Activated T-cell treated with anti-CD3 and anti-CD28 coated beads, Interleukin-2, amount 50 U/mL, for 1 hour (primary cell): ENCODE measurements at regions not wholly inside any gene's neighbourhood (a gene's known extent, or its start where the extent isn't known, plus 50 kb on each side); places are given as distances from the start of the nearest gene placed in this dataset.

Experiments used
- DNase-seq: peaks from one replicate; pipeline ENCODE4 v3.0.0-alpha.2; 2020

DNA sequence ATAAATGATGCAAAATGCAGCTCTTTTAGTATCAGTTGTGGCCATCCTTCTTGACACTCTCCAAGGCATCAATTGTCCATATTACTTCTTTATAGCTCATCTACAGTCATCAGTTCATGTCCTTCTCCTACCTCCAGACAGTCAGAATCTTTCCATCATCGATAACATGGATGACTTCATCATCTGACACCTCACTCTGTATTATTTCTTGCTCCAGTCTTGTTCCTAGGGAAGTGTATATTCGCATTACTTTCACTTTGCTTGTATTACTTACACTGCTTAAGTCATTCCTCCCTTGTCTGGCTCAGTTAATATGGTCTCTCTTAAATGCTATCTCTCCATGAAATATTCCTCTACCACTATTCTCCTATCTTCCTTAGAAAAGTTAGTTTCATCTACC lies 999.1 kb upstream of the SLC10A2 start:
- DNase-seq: no peak

DNA sequence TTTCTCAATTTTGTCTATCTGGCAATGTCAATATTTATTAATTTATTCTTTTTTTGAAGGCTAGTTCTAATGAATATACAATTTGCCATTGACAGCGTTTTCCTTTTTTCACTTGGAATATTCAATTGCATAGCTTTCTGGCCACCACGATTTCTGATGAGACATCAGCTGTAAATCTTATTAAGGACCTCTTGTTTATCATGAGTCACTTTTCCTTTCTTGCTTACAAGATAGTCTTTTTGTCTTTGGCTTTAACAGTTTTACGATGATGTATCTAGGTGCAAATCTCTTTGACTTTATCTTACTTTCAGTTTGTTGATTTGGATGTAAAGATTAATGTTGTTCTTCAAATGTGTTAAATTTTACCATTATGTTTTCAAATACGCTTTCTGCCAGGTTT lies 991.6 kb upstream of the SLC10A2 start:
- DNase-seq: no peak

DNA sequence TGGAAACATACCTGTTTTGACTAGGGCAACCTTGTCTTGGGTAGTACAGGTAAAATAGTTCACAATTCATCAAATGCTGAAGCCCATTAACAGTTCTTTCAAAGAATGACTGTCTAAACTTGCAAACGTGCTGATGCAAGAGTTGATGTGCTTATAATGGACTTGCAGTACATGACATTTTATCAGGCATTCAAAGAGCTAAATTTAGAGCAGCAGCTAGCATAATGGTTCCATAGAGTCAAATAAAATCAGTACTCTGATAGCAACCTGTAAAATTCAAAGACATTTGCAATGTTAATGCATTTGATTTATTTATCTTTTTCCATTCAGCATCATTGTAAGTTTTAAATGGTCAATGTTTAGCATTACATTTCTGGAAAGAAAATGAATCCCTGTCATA lies 979.7 kb upstream of the SLC10A2 start:
- DNase-seq: no peak

DNA sequence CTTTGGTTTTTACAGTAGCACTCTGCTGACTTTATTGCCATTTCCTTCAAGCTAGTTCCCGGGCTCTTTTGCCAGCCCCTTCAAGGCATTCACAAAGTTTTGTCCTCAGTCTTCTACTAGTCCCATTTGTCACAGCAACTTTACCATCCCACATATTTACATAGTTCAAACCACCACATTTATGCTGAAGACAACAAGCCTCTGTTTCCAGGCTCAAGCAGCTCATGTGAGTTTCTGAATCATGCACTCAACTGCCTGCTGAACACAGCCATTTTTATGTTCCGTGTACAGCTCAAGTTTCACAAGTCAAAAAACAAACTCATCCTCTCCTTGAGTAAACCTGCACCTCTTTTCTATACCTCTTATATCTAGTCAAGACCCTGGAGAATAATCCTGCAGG lies 977.0 kb upstream of the SLC10A2 start:
- no peak for DNase-seq

DNA sequence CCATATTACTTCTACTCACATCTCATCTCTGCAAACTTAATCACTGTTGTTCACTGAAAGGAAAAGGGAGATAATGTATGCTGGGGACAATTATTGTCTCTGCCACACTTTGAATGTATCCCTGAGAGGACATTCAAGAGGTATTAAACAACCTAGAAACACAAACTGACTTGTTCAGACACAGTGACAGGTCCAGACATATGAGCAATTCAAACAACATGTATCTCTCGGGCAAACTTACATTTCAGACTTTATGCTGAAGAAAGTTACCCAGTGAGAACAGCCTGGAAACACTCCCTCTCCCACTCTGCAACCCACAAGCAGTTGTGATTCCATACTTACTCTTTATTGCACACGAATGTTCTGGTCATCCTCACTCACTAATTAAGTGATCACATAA lies 968.7 kb upstream of the SLC10A2 start:
- DNase-seq: no peak

DNA sequence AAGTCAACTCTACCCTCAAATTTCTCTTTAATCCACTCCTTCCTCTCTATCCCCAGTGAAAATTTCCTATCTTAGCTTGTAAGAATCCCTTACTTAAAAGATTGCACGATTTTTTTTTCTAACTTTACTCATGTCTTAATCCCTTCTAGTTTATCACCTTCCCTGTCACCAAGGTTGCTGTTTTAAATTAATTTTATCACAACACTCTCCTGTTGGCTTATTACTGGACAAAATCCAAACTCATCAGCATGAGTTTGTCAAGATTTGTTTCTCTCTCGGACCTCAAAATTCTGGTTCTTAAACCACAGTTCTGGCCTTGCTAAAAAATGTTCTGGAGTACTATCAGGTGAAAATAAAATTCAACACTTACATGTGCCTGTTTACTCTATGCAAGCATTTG lies 959.1 kb upstream of the SLC10A2 start:
- DNase-seq: no peak

DNA sequence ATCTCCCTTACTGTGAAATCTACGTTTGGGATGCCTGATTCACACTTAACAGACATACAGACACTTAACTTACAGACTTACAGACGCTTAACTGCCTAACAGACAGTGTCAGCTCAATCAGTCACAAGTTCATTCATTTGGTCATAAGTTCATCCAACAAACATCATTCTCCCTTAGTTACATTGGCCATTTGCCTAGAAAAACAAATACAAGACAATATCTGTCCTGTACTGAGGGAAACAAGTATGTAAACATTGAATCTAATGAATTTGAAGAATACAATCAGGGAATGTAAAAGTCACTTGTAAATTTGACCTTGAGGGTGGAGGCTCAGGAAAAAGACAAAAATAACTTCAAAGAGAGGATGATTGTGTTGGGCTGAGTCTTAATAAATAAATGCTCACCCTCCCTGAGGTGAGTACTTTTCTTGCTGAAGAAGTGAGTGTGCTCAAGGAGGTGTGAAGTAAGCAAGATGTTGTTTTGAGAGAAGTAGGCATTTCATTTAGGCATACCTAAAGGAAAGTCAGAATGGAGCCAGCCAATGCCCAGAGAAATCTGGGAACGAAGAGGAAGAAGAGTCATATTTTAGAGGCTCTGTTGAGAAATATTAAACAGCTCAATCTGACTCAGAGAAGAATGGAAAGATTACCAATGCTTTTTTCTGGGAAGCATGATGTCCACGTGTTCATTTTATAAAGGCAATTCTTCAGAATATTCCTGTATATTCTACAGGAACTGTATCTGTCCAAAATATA lies 958.4 kb upstream of the SLC10A2 start:
- DNase-seq: no peak

DNA sequence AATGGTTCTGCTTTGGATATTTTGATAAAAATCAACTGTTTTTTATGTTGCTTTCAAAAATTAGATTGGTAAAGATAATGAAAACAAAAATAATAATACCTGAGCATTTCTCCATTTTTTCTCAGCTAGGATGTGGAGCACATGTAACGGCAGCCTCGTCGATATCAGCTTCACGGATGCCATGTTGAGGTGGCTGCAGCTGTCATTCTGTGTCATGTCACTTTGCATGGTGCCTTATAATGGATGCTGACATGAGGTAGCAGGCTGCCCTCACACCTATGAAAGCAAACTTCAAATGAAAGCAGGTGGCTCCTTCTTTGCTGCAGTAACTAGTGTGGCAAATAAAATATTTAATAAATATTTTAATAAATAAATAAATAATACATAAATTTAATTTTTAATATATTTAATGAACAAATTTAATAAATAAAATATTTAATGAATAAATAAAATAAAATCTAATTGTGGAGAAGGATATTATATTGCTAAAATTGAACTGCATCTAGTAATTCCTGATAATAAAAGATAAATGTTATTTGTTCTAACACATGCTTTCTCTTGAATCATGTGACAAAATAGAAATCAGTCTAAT lies 955.7 kb upstream of the SLC10A2 start:
- no peak for DNase-seq

DNA sequence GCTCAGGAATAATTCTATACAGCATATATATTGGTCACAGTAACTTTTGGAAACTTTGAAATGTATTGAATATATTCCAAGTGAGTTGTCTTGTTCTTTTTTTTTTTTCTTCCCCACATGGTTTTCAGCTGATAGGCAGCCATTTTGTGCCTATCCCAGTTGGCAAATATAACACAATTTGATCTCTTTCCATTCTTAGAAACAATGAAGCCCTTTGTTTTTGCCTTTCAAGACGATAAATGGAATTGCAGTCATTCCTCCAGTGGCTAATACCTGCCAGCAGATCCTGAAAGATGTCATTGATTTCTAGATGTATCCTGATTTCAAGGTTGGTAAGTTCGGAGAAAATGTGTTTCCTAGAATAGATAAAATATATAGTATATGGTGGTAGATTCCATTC lies 951.1 kb upstream of the SLC10A2 start:
- DNase-seq: no peak

DNA sequence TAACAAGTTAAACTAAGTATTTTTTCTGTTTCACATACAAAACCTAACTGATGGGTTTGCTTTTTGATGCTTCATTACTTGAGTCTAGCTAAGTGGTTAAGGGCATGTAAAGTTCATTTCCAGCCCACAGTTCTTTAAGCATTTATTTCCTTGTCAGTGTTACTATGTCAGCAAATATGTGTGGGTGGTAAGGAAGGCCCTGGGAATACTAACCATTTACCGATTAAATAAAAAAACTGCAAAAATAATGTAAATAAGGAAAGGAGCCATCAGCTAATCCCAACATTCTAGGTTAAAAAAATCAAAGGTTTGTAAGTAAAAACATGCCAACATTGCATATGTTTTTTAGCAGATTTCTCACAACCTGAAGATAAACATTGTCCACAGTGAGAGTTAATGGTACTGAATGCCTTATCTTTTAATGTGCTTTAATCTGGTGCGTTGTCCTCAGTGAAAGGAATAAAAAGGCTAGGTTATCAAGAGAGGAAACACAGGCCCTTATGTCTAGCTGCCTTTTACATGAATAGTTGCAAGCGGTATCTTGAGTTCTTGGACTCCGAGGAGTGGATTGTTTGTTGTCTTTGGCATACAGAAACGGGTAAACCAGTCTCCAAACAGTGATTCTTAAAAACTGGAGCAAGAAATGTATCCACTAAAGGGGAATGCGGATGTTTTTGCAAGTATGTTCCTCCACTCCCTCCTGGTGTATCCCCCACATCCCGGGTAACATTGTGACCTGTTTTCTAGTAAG lies 949.6 kb upstream of the SLC10A2 start:
- DNase-seq: no peak

DNA sequence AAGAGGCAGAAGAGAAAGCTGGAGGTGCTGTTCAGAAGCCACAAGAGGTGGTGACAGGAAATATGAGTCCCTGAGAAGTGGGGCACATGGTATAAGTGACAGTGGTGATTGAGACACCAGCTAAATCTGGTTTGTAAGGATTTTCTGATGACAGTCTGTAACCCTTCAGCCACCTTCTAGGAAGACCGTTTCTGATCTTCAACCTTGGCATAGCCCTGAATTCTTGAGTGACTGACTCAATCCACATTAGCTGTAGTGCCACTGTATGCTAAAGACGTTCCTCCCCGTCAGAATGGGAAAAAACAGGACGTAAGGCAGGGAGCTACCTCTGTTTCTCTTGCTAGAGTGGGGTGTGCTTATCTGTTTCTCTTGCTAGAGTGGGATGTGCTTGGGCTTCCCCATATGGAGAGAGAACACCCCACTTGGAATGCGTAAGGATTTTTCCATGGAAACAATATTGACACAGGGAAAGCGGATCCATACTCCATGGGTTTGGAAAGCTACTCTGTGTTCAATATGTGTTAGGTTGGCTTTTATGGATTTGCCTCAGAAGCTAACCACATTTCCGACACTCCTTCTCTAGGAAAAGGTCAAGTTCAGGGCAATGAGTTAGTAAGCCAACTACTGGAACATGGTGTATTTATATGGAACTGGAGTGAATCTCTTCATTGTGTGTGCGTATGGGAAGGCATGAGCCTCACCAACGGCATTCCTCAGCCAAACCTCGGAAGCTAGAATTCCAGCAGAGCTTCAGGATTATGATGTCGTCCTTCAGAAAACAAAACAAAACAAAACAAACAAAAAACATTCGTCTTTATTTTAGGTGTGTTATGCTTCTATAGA lies 948.8 kb upstream of the SLC10A2 start:
- DNase-seq: no peak

DNA sequence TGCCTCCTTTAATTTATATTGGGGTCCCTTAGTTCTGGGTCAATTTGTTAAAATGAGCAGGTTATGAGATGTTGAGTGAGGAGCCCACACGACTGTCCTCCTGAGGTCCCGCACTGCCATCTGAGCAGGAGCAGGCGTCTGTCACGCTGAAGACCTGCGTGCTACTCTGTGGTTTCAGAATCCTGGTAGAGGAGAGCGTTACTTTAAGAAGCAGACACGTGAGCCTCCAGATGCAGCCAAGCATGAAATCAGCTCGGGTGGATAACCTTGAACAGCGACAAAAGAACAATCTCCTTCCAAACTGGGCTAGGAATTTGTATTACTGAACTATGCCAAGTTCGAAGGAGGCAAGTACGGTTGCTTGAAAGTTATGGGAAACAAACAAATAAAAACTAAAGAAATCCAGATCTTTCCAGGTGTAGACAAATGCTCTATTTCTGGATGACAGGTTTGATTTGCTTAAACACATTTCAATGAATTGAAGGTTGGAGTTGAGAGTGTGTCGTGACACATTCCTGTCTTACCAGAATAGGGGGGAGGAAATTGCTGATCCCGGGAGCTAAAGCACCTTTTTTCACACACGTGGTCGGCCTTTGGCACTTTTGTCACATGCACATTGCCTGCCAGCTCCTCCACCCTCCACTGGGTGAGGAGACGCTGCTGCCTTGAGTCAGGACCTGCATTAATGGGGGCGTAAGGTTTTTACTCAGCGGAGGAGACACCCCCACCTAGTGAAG lies 945.5 kb upstream of the SLC10A2 start:
- DNase-seq: no peak

DNA sequence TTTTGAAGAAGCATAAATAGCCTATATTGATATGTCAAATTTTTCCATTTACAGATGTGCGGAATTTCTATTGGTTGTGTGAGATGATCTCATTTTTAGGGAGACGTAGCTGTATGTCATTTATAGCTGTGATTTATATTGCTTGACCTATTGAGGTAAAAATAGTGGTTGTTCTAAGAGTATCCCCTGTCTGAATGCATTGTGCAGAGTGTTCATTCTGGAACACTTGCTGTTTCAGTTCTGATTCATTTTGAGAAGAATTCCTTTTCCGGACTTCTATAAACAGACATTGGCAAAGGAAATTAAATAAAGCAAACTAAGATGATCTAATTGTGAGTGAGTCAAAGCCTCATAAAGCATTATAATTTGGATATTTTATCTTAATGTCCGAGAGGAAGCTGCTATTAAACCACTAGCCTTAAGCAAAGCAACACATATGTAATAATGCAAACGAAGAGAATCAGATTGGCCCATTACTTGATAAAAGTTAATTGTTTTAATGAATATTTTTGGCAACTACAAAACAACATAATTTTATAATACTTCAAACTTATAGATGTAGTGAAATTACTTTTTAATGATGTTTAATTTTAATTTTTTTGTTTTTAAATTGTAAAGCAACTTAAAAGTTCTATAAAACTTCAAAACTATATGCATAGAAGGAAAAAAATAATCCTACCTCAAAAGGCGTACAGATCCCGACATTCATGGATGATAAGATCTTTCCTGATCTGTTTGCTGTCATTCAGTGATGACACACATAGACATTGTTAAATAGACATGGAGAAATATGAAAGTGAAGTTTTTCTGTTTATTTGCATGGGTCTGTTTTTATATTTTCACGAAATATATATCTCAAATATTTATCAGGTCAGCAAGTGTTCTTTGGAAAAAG lies 942.6 kb upstream of the SLC10A2 start:
- DNase-seq: no peak

DNA sequence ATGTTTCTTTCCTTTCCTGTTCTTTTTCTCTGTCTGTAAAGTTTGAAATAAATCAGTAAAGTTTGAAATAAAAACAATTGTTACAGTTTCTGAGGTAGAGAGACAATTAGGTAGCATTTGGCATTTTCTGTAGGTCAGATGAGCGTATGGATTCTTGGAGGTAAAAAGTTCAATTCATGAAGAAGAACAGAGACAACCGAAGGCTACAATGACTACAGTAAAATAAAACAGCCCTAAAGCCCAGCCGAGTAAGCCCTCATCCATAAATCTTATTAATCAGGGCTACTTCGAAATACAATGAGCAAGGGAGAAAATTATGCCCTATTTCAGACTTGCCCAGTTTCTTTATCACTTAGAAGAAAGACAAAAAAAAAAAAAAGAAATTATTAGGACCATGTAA lies 941.9 kb upstream of the SLC10A2 start:
- no peak for DNase-seq

DNA sequence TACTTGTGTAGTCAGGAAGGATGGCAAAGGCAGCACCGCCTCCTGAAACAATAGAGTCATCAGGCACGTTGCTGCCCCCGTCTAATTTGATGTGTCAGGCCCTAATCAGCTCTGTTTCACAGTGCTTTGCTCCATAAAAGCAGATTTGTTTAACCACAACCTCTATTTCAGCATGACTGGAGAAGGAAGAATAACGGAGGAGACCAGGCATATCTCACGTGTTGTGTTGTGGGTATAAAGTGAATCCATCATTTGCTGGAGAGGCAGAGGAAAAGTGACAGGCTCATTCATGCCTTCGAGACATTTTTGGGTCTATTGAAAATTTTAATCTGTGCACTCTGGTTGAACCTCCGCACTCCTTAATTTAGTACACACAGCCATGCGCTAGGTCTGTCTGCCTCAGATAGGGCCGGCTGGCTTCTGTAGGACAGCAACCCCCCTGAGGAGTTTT lies 940.4 kb upstream of the SLC10A2 start:
- DNase-seq: no peak

DNA sequence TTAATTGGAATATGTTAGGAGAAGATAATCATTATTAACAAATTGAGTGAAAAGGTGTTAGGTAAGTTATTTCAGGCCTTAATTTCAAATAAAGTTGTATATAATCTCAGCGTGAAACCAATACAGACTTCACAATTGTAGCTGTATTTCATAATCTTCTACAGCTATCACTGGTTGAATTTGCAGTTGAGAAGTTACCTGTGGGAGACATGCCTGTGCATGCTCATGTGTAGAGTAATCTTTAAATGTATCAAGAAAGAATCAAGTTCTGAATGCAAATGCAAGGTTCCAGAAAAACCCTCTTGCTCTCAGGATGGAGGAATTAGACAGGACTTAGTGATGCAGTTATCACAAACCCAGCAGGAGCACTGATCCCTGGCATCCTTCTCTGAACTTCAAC lies 938.4 kb upstream of the SLC10A2 start:
- no peak for DNase-seq

DNA sequence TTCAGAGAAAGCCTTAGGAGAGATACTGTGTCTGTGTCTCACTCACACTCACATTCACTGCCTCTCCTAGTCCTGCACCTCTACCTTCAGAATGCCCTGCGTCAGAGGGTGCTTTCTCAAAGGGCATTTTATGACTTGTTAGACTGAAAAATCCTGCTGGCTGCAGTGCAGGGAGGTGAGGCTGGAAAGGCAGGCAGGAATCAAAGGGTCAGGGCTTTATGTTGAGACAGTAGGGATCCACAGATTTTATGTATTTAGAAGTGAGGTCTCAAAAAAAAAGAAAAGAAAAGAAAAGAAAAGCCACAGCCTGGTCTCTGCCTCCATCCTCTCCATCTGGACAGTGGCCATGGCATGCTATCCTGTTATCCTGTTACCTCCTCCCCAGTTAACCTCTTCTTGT lies 936.0 kb upstream of the SLC10A2 start:
- no peak for DNase-seq

DNA sequence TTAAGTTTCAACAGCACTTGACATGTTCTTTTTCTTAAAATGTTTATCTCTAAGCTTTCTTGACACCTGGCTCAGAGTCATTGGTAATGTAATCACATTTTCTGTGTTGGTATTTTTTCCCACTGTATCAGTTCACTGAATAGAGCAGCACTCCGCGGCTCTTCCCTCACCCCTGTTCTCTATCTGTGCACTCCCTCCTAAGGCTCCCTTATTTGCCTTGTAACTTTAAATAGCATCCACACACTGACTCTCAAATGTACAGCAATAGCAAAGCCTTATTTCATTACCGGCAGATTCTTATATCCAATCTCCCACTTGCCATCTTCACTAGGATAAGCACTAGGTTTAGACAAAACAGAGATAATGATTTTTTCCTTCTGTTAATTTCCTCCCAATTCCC lies 935.5 kb upstream of the SLC10A2 start:
- no peak for DNase-seq

DNA sequence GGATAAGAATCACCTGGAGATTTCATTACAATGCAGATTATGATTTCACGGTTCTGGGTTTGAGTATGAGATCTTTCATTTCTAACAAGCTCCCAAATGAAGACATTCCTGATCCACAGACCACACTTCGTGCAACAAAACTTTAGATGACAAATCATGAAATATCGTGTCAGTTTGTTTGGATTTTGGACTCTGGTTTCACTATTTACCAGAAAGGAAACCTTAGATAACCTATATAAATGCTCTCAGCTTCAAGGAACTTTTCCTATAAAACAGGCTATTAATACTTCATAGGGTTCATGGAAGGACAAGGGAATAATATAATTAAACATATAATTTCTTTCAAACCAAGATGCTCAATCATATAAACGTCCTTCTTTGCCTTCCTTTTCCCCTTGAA lies 930.5 kb upstream of the SLC10A2 start:
- DNase-seq: no peak

DNA sequence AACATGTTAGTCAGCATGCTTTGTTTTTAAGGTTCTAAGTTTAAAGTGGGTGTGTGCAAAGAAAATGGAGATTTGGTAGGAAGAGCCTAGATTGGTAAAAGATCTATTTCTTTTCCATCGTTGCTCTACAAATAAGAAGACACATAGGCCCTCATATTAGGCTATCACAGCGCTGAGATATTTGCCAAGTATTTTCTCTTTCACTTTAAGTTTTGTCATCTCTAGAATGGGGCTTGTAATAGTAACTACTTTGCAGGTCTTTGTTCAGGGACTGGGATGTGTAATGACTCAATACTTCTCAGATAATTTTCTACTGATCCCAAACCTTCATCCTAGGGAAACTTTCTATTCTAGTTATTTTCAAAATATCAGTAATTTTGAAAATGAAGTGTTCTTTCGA lies 917.7 kb upstream of the SLC10A2 start:
- DNase-seq: no peak

DNA sequence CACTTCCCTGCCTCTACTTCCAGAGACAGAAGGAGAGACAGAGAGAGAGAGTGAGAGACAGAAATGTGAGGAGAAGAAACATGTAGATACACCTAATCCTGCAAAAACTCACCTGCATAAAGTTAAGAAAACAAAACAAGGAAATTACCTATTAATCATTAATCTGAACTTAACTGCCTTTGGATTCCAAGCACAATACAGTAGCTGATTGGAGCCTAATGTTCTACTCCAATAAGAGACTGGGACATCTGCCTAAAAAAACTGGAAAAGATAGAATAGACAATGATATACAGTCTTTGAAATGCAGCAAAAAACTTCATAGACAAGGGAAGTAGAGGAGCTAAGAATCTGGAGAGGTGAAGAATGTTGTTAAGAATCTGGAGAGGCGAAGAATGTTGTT lies 910.2 kb upstream of the SLC10A2 start:
- no peak for DNase-seq

DNA sequence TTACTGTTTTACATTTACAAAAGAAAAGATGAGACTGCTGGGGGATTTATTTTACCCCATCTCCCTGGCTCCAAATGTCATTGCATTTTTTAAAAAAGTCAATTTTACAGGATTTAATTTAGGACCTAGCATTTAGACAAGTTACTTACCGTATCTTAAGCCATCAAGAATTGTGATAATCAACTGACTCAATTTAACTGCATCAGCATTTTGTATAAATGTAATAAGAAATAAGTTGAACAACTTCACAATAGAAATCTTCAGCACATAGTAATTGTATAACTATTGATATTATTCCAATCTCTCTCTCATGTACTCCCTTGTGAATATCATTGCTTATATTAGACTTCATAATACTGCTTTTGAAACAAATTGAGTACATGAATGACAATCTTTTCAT lies 907.5 kb upstream of the SLC10A2 start:
- DNase-seq: no peak
